ENCODE measurements at regions not wholly inside any gene's neighbourhood (a gene's known extent, or its start where the extent isn't known, plus 50 kb on each side); places are given as distances from the start of the nearest gene placed in this dataset.

DNA sequence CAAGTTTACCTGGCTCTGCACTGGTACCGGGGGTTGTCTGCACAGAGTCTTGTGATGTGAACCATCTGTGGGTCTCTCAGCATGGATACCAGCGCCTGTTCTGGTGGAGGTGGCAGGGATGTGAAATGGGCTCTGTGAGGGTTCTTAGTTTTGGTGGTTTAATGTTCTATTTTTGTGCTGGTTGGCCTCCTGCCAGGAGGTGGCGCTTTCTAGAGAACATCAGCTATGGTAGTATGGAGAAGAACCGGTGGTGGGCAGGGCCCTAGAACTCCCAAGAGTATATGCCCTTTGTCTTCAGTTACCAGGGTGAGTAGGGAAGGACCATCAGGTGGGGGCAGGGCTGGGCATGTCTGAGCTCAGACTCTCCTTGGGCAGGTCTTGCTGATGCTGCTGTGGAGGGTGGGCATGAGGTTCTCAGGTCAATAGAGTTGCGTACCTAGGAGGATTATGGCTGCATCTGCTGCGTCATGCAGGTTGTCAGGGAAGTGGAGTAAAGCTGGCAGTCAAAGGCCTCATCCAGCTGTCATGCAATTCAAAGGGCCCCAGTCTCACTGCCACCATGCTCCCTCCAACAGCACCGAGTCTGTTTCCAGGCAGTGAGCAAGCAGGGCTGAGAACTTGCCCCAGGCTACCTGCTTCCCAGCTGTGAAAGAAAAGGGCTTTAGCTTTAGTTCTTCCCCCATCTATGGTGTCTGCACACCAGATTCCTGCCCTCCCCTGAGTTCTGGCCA, 278.0 kb downstream of the METTL4 start:
- DNase-seq, result no peak

DNA sequence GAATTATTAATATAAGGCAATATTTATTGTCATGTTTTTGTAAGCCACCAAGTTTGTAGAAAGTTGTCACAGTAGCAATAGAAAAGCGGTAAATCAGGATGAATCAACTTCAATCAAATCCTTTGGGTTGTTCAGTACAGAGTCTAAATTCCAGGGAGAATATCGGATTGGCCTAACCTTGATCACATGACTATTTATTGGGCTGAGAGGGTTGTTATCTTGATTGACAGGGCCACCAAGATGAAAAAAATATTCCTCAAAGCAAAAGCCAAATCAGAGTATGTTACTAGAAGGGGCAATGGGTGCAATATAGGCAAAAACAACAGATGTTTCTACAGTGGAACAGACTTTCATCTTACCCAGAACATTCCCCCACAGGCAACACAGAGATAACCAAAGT, 270.0 kb downstream of the METTL4 start:
- no peak for DNase-seq

DNA sequence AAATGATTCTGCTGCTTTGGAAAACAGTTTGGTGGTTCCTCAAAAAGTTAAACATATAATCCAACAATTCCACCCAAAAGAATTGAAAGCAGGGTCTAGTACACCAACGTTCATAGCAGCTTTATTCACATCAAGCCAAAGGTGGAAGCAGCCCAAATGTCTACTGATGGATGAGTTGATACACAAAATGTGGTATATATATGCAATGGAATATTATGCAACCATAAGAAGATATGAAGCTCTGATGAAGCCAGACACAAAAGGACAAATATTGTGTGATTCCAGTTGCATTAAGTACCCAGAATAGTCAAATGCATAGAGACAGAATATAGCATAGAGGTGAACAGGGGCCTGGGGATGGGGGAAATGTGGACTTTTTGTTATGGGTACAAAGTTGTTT, 269.3 kb downstream of the METTL4 start:
- no peak for DNase-seq

DNA sequence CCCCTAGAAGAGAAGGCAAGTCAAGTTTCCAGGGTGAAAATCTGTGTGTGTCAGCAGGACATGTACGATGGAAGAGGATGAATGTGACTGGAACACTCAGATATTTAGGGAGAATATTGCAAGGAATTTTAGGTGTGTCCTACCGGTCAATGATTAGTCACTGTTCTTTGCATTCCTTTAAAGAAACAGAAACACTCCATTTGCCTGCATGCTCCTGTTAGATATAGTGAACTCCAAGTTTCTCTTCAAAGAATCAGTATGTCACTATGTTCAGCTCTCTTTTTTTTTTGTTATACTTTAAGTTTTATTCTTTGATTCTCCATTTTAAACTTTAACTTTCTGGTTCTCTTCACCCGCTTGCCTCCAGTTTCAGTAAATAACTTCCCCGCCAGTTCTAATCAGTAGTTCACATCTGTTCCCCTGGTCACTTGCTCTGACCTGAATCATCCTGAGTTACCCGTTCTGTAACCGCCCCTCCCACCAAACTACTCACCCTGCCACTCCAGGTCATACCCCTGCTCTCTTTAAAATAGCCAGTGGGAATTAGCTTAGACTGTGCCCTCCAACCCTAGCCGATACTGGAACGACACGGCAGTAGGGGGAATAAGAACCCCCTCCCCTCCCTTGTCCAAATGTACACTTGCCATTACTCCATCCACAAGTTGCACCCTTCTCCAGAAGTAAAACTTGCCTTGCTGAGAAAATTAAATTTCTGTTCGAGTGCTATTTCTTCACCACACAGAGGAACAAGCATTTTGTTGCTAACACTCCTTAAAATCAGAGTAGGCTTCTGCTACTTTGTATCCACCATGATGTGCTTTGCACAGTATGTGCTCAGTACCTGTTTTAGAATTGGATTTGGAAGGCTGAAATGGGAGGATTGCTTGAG, 268.4 kb downstream of the METTL4 start:
- DNase-seq, result no peak

DNA sequence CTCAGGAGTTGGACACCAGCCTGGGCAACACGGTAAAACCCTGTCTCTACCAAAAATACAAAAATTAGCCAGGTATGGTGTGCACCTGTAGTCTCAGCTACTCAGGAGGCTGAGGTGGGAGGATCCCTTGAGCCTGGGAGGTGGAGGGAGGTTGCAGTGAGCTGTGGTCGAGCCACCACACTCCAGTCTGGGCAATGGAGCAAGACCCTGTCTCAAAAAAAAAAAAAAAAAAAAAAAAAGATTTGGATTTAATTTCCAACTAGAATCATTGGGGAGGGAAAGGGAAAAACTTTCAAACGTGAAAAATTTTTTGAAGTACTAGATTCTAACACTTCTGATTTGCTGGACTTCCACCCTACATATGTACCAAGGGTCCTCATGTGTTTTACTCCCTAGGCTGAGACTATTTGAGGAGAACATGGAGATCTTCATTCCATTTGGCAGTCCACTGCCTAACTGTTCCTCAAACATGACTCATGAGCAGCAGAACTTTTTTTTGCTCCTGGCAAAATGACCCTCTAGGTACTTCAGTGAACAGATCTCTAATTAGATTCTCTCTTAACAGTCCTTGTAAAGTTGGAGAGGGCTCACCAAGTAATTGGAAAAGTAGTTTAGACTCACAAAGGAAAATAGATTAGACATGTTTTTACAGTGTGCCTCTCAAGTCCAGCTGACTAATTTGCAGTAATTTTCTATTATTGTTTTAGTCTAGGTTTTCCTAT, 267.6 kb downstream of the METTL4 start:
- no peak for DNase-seq

DNA sequence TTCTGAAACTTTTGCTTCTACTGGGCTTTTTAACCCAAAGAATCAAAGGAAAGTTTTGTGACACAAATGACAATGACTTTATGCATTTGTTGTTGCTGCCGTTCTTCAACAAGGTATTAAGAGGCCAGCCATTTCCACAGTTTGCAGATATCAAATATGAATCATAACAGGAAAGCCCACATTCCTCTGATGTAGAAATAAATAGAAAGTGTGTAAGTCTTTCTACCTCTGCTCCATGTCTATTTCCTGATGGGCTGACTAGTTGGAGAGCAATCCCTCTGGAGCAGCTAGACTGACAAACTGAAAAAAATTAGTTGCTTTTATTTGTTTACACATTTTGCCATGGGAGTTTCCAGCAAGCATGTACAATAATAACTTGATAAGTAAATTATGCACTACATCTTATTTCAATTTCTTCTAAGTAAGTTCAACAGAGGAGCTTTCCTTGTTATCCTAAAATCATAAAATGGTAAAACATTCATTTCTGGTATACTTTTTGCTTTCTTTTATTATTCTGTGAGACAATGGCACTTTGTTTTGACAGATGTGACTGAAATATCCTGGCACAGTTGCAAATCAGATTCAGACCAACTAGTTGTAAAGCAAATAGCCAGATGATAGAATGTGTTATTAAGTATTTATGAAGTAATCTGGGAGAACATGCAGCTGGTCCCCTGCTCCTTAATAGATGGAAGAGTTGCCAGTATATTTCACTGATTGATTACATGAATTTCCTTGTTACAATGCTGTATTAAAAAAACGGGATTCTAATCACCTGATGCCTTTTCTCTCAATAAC, 266.7 kb downstream of the METTL4 start:
- DNase-seq, result no peak

DNA sequence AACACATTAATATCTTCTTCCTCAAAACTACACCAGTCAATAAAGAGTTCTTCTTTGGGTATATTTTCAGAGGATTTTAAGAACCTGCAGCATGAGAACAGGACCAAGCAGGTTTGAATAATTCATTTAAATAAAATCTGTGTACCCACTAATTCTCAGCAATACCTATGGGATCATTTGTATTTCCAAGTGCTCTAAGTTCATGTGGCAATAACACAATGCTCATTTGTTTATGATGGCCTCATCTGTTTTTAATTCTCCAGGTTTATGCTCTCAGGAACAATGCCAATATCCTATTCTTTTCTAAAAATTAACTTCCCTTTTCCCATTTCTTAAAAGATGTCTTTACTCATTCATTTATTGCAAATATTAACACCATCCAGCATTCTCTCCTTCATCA, 264.7 kb downstream of the METTL4 start:
- no peak for DNase-seq

DNA sequence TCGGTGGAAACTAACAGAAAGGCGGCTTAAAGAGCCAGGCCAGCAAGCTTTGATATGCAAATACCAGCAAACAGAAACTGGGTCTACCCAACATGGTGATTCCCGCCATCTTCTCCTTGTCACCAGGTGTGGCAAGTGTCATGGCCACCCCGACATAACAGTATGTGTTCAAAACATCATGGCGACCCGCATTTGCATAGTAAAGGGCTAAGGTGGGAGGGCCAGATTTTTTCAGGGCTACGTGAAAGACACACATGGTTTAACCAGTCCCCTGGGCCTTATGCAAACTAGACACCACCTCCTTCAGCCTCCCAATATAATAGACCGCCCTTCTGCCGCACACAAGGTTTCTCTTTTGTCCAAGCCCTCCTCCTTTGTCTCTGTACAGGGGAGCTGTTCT, 260.4 kb downstream of the METTL4 start:
- no peak for DNase-seq

DNA sequence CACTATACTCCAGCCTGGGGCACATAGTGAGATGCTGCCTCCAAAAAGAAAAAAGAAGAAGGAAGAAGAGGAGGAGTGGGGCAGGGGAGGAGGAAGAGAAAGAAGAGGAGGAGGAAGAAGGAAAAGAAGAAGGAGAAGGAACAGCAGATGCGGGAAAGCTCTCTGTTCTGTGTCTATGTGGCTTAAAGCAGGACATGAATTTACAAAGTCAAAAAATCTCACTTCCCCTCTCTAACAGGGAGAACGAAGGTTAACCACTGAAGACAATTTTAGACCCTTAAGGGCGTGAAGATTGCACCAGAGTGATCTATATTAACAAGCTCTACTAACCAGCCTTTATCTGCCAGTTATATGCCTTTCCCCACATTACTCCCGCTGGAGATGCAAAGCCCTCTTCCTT, 258.9 kb downstream of the METTL4 start:
- no peak for DNase-seq

DNA sequence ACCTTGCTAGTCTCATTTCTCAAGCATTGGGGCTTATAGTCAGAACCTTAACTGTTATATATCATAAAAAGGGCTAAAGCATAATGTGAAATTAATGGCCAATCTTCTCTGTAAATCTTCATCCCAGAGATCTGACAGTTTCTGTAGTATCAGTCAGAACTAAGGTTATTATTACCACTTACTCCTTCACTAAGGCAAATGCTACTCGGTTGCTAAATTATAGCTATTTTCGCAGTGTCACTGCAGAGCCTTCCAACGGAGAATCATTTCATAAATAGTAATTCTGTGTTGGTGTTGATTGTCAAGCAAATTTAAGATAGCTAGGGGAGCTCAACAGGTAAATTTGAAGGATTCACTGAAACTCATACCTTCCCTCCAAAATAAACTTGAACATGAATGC, 258.0 kb downstream of the METTL4 start:
- DNase-seq, result no peak

DNA sequence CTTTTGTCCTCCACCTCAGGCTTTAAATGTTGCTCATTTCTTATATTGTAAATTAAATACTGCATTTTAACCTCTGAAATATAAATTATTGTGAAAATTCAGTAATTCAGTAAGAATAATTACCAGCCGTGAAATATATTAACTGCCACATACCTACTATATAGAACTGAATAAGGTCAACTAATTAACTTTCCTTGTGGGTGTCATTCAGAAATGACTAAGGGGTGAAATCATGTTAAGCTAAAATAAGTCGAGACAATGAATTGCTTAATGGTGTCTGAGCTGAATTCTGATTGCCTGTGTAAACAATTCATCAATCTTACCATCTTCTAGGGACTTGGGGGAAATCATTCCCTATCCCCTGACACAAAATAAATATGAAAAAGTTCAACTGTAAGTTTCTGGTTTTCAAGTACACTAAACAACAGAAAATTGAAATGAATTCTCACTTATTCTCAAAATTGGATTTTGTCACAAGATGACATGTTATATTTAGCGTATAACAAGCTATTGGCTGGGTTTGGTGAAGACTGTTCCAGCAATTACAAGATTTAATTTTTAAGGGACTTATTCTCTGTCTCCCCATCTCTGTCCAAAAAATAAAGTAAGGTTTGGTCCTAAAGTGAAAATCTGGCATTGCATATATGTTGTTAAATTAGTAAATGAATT, 255.1 kb downstream of the METTL4 start:
- DNase-seq, result no peak

DNA sequence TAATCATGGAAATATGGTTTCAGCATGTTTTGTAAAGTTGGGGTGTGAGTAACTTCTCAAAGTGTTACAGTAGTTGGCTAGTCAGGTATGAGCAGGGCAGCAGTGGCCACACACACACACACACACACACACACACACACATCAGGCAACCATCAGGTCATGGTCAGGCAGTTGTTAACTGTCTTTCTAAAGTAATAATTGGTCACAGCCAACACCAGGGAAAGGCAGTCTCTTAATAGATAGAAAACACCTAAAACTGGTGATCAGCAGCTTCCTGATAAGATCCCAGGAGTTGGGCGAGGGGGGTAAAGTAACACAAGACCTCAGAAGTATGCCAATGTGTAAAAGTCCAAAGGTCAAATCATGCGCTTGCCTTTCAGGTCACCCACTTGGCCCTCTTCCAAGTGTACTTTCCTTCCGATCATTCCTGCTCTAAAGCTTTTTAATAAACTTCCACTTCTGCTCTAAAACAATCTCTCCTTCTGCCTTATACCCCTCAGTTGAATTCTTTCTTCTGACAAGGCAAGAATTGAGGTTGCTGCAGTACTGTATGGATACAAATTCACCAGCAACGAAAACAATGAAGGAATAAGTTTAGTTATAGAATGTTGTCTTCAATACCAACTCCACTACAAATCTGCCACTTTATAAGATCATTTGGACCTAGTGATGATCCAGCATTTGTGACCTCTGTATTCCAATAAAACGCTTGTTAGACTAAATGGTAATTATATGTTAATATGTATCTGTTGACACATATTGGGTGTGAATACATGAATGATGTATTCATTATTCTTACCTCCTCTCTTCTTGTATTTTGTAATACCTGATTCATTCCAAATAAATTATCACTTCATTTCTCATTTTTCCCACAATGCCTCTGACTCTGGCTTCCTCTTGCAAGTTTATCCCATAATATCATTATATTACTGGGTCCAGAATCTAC, 254.3 kb downstream of the METTL4 start:
- no peak for DNase-seq

DNA sequence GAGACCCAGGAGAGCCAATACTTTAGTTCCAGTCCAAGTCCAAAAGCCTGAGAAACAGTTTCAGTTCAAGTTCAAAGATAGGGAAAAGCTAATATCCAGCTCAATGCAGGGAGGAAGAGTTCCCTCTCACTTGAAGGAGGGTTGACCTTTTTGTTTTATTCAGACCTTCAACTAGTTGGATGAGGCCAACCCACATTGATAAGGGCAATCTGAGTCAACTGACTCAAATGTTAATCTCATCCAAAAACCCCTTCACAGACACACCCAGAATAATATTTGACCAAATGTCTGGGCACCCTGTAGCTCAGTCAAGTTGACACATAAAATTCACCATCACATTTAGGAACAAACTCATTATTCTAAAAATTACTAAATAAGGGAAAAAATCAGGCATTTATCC, 246.8 kb downstream of the METTL4 start:
- DNase-seq, result no peak

DNA sequence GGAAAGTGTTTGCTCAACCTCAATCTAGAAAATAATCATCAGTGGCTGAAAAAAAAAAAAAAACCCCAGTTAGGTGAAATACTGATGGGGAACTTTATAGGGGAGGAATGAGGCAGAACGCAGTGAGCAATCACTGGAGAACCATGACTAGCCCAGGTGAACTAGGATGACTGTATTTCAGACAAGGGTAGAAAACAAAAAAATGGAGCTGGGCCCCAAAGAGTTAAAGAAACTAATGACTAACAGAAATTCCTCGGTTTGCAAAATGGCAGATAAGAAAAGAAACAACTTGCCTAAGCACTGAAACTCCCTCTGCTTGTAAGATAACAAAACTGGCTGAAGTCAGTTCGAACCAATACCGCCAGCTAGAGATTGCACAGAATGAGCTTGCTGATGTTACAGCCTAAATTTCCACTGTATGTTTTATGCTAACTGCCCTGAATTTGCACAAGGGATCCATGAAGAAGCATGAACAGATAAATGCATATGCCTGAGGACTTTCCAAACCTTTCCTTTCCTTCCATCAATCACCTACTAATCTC, 245.9 kb downstream of the METTL4 start:
- DNase-seq, result no peak

DNA sequence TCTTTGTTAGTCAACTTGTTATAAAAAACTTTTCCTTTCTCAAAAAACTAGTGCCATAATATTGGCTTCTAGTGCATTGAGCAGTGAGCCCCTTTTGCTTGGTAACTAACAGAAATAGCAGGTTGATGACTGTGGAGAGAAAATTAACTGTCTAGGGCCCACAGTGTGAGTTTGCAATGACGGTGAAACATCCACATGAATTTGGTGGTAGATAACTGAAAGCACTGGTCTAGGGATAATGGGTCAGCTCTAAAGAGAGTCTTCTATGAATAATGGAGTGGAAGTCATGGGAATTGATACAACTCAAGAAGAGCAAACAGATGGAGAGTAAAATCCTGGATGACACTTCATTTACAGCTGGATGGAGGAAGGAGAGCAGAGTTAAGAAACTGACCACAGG, 245.4 kb downstream of the METTL4 start:
- no peak for DNase-seq

DNA sequence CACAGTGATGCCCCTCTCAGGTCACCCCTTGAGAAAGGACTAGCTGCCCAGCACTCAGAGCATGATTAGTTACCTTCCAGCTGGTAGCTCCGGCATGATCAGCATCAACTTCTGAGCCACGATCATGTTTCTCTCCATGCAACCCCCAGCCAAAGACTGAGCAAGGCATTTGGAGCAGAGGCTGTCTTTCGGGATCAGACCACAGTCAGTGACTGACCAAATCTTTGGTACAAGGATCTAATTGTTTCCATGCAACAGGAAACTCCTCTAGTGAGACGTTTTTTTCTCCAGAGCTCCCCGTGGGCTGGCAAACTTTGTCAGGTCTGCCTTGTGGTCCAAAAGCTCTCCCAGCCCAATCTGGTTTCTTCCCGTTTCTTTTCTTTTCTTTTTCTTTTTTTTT, 244.3 kb downstream of the METTL4 start:
- no peak for DNase-seq

DNA sequence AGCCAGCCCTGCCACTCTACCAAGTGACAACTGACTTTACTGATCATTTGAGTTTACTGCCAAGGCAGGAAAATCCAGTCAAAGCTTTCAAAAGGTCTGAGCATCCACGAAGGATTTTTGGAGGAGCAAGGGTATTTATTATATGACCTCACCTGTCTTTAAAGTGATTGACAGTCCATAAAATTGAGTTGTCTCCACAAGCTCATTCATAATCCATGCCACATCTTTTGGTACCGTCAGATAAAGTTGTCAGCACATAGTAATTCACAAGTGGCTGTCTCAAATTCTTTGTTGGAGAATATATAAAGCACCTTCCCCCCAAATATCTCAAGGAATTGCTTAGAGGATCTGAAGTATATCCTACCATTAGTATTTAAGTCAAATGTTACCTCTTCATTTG, 240.5 kb downstream of the METTL4 start:
- no peak for DNase-seq

DNA sequence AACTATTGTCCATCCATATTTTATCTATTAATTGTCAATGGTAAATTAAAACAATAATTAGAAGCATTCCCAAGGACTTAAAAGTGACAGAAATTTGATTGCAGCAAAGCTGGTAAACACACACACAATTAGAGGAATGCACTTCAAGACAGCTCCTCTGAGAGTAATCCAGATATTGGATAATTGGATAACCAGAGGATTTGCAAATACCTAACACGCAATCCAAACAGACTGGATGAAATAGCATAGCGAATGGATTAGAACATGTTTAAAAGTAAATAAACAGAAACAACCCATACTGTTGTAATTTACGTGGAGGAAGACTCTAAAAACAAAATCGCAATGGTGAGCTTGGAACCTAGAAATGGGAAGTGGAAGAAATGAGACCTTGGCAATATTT, 239.8 kb downstream of the METTL4 start:
- DNase-seq, result no peak

DNA sequence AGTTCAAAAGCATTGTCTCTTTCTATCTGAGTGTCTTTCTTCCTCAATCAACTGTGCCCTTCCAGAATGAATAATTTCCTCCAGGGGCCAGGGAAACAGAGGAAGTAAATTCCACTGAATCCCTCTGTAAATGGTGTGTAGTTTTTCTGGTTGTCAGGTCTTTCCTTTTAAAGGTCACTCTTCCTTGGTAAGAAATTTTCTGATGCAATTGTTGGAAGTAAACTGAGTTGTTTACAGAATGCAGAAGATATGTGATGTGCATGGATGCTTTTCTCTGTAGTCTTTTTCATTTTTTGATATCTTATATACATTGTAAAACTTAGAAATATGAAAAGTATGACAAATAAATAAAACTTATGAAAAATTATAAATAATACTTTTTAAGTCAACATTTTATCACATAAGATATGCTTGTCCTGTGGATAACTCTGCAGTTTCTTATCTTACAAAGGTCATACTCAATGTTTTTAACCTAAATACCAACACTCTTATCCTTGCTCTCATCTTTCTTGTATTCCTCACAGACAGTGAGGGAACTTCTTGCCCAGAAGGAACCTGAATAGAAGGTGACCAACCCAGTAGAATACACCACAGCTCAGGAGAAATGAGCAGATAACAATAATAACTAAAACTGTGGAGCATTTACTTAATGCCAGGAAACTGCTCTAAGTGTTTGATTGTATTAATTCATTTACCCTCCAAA, 234.5 kb downstream of the METTL4 start:
- no peak for DNase-seq

DNA sequence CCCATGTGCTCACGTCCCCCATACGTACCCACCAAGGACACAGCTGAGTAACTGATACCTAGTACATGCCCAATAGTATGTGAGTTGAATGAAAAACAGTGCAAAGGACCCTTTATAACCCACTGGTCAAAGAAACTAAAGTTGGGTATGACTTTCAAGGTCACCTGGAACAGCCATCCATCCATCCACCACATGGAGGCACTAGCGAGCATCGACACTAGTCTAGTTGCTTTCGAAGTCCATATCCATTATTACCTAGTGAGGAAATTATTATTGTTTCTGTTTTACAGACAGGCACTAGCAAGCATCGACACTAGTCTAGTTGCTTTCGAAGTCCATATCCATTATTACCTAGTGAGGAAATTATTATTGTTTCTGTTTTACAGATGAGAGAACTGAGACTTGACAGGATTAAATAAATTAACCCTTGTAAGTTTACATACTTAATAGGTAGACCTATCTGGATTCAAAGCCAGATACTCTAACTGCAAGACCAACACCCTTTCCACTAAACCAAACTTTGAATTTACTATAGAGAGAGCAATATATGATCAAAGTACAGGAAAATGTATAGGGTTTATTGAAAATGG, 233.7 kb downstream of the METTL4 start:
- no peak for DNase-seq

All from NCI-H1105 (cell line).